ENCODE measurements at regions not wholly inside any gene's neighbourhood (a gene's known extent, or its start where the extent isn't known, plus 50 kb on each side); places are given as distances from the start of the nearest gene placed in this dataset.

DNA sequence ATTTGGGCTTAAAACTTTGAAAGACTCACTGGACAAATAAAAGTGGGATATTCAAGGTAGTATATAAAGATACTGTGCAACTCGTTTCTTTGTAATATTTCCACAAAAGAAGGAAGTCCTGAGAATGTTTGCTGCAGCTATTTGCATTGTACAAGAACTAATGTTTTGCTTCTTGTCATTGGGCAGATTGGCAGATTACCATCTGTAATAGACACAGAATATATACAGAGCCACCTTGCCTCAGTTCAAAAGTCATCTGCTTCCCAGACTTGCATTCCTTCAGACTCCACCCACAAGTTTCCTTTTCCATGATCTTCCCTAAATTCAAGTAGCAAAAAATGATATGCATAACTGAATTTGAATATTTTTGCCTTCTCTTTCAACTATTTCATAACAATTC lies 145.1 kb downstream of the EFNB2 start:
- TF ChIP-seq EZH2 (IDR thresholded peaks at IDR 0.05; ENCODE audit: low read length, unreplicated experiment), result no peak
- TF ChIP-seq, protein P1, sequence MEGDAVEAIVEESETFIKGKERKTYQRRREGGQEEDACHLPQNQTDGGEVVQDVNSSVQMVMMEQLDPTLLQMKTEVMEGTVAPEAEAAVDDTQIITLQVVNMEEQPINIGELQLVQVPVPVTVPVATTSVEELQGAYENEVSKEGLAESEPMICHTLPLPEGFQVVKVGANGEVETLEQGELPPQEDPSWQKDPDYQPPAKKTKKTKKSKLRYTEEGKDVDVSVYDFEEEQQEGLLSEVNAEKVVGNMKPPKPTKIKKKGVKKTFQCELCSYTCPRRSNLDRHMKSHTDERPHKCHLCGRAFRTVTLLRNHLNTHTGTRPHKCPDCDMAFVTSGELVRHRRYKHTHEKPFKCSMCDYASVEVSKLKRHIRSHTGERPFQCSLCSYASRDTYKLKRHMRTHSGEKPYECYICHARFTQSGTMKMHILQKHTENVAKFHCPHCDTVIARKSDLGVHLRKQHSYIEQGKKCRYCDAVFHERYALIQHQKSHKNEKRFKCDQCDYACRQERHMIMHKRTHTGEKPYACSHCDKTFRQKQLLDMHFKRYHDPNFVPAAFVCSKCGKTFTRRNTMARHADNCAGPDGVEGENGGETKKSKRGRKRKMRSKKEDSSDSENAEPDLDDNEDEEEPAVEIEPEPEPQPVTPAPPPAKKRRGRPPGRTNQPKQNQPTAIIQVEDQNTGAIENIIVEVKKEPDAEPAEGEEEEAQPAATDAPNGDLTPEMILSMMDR (conservative IDR thresholded peaks at IDR 0.05; ENCODE audit: low read depth, low read length), result no peak
- TF ChIP-seq EZH2phosphoT487 (IDR thresholded peaks at IDR 0.05; ENCODE audit: borderline replicate concordance, low read length), result no peak
- no peaks in the 10 kb centered on the region for H3K27me3 ChIP-seq (ENCODE audit: low read length)
- H4K20me1 ChIP-seq (ENCODE audit: low read length), result no peaks in the 10 kb centered on the region
- CTCF ChIA-PET, result no interaction called here
- H3K27ac ChIP-seq (ENCODE audit: low read length), result no peak overlapping the region
- H3K36me3 ChIP-seq (ENCODE audit: low read depth, low read length), result no peaks in the 10 kb centered on the region
- H3K9ac ChIP-seq (ENCODE audit: low read length), result no peak overlapping the region
- peaks cover 6% of the 10 kb centered on the region for H3K4me1 ChIP-seq (ENCODE audit: insufficient read depth, low read length)
- no peak for DNase-seq
- BruUV-seq (replicated peaks), result no TSS peak
- no peak for ATAC-seq
- no peaks in the 10 kb centered on the region for H3K9me3 ChIP-seq (ENCODE audit: low read length)
- no peak overlapping the region for H2AFZ ChIP-seq (ENCODE audit: low read length)
- no peak overlapping the region for H3K4me3 ChIP-seq (ENCODE audit: low read length)
- POLR2A ChIA-PET (ENCODE audit: unreplicated experiment), result no interaction called here
- no peak overlapping the region for H3K4me2 ChIP-seq (ENCODE audit: low read length)
- intact Hi-C loops (cut with micrococcal nuclease), result no loop called here
- H3F3A ChIP-seq (ENCODE audit: low read length, unreplicated experiment), result no peaks in the 10 kb centered on the region
- H3K79me2 ChIP-seq (ENCODE audit: low read length), result no peaks in the 10 kb centered on the region
- H3K9me2 ChIP-seq (replicated peaks; ENCODE audit: low read length), result no peaks in the 10 kb centered on the region

DNA sequence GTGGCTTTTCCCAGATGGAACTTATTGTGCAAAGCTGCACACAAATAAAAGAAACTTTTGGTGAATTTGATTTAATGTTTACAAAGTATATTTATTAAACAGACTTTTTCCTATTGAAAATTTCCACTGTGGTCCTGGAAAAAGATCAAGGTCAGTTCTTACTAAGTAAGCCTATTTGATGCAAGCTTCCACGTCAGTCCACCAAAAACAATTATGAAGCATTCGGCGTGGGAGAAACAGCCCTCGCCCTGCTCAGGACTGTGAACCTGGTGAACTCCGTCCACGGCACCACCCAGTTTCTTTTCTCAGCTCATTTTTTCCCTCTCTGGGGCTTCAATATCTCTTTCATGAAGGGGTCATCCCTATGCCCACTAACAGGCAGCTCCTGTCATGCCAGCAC lies 149.8 kb downstream of the EFNB2 start:
- no TSS peak for BruUV-seq (replicated peaks)
- Histone ChIP-seq H4K20me1 (ENCODE audit: low read length) (no peaks in the 10 kb centered on the region), H3K4me3 (ENCODE audit: low read length) (no peak overlapping the region), H3K9me2 (replicated peaks; ENCODE audit: low read length) (no peaks in the 10 kb centered on the region), H3K79me2 (ENCODE audit: low read length) (no peaks in the 10 kb centered on the region), H3K36me3 (ENCODE audit: low read depth, low read length) (no peaks in the 10 kb centered on the region), H3K4me1 (ENCODE audit: insufficient read depth, low read length) (no peaks in the 10 kb centered on the region), H3K27ac (ENCODE audit: low read length) (no peak overlapping the region), H3K9me3 (ENCODE audit: low read length) (no peaks in the 10 kb centered on the region), H3K4me2 (ENCODE audit: low read length) (no peak overlapping the region), H3K27me3 (ENCODE audit: low read length) (no peaks in the 10 kb centered on the region), H2AFZ (ENCODE audit: low read length) (no peak overlapping the region), H3K9ac (ENCODE audit: low read length) (no peak overlapping the region), H3F3A (ENCODE audit: low read length, unreplicated experiment) (no peaks in the 10 kb centered on the region)
- DNase-seq (no peak), ATAC-seq (no peak)
- ChIA-PET CTCF (no interaction called here), POLR2A (ENCODE audit: unreplicated experiment) (no interaction called here)
- TF ChIP-seq, protein P1 (conservative IDR thresholded peaks at IDR 0.05; ENCODE audit: low read depth, low read length), result no peak
- TF ChIP-seq EZH2phosphoT487 (IDR thresholded peaks at IDR 0.05; ENCODE audit: borderline replicate concordance, low read length), result no peak
- TF ChIP-seq EZH2 (IDR thresholded peaks at IDR 0.05; ENCODE audit: low read length, unreplicated experiment), result no peak
- intact Hi-C loops (cut with micrococcal nuclease), result no loop called here

DNA sequence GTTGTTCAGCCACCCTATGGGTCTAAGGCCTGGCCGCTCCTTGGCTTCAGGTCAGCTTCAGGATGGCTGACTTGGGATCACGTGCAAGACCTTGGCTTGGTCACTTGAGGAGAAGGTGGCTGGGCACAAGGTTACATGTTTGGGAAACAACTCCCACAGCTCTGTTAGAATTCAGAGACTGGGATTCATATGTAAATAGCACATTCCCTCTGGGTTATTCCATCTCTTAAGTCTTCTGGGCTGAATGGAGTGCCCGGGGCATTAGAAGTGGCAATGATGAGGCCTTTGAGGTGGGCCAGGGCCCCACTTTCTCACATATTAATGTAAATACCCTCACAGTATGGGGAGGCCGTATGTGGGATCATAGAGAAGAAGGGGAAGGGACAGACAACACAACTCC lies 150.9 kb downstream of the EFNB2 start:
- no peaks in the 10 kb centered on the region for H4K20me1 ChIP-seq (ENCODE audit: low read length)
- no peaks in the 10 kb centered on the region for H3K27me3 ChIP-seq (ENCODE audit: low read length)
- ATAC-seq, result no peak
- no peaks in the 10 kb centered on the region for H3K9me3 ChIP-seq (ENCODE audit: low read length)
- intact Hi-C loops (cut with micrococcal nuclease), result no loop called here
- no peak overlapping the region for H2AFZ ChIP-seq (ENCODE audit: low read length)
- H3K36me3 ChIP-seq (ENCODE audit: low read depth, low read length), result no peaks in the 10 kb centered on the region
- H3K9me2 ChIP-seq (replicated peaks; ENCODE audit: low read length), result no peaks in the 10 kb centered on the region
- no peak overlapping the region for H3K4me3 ChIP-seq (ENCODE audit: low read length)
- TF ChIP-seq, protein P1 (conservative IDR thresholded peaks at IDR 0.05; ENCODE audit: low read depth, low read length), result no peak
- H3K9ac ChIP-seq (ENCODE audit: low read length), result no peak overlapping the region
- H3F3A ChIP-seq (ENCODE audit: low read length, unreplicated experiment), result no peaks in the 10 kb centered on the region
- no peak overlapping the region for H3K4me2 ChIP-seq (ENCODE audit: low read length)
- no peaks in the 10 kb centered on the region for H3K79me2 ChIP-seq (ENCODE audit: low read length)
- CTCF ChIA-PET, result no interaction called here
- POLR2A ChIA-PET (ENCODE audit: unreplicated experiment), result no interaction called here
- H3K27ac ChIP-seq (ENCODE audit: low read length), result no peak overlapping the region
- peaks cover 3% of the 10 kb centered on the region; the same call in 1 of the 2 replicates for H3K4me1 ChIP-seq (ENCODE audit: insufficient read depth, low read length)
- no TSS peak for BruUV-seq (replicated peaks)
- no peak for DNase-seq
